ENCODE measurements at regions not wholly inside any gene's neighbourhood (a gene's known extent, or its start where the extent isn't known, plus 50 kb on each side); places are given as distances from the start of the nearest gene placed in this dataset.
"Not testable (repeated sequence)": the region's sequence is repeated elsewhere in the genome, so short reads cannot be mapped to it uniquely, and the experiment has no call there.

DNA sequence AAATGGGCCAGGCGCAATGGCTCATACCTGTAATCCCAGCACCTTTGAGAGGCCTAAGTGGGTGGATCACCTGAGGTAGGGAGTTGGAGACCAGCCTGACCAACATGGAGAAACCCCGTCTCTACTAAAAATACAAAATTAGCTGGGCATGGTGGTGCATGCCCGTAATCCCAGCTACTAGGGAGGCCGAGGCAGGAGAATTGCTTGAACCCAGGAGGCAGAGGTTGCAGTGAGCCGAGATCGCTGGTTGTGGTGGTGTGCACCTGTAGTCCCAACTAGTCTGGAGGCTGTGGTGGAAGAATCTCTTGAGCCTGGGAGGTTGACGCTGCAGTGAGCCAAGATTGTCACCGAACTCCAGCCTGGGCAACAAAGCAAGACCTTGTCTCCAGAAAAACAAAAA is 50.5 kb upstream of the ZNF217 start:
- DNase-seq (ENCODE audit: low read depth): not testable (repeated sequence)

All from fibroblast of gingiva (primary cell).